Keratinocyte (primary cell): ENCODE measurements at regions not wholly inside any gene's neighbourhood (a gene's known extent, or its start where the extent isn't known, plus 50 kb on each side); places are given as distances from the start of the nearest gene placed in this dataset.
"Not testable (repeated sequence)": the region's sequence is repeated elsewhere in the genome, so short reads cannot be mapped to it uniquely, and the experiment has no call there.

Experiments
- DNase-seq: peaks from one replicate; pipeline ENCODE4 v3.0.0-alpha.2; 2011; ENCODE audit warnings: low read depth, missing footprints, low spot score
- FAIRE-seq: peaks from 2 replicates; lab custom pipeline; 2011; peaks lifted over from hg19 to GRCh38; lab: Jason Lieb, UNC
- H2AFZ ChIP-seq: 2 replicates; pipeline ENCODE4 v1.6.0; 2012; ENCODE audit warnings: low read length, control low read depth, inconsistent platforms; ENCODE audit not compliant: control insufficient read depth
- H3K27ac ChIP-seq: 2 replicates; pipeline ENCODE4 v1.5.1; 2011; ENCODE audit warnings: low read length; ENCODE audit not compliant: control insufficient read depth, insufficient read depth
- H3K27me3 ChIP-seq: 3 replicates; pipeline ENCODE4 v1.6.0; 2011; ENCODE audit warnings: low read length; ENCODE audit not compliant: control insufficient read depth, insufficient read depth; ENCODE audit errors: extremely low read depth
- H3K36me3 ChIP-seq, 2 experiments: 2 replicates in 1 of 2; 3 replicates in 1 of 2; pipeline ENCODE4 v1.5.1; 2011; ENCODE audit warnings: low read length in 2 of 2, mild to moderate bottlenecking in 1 of 2; ENCODE audit not compliant: control insufficient read depth in 2 of 2, insufficient read depth in 2 of 2; ENCODE audit errors: extremely low read depth in 1 of 2
- H3K4me1 ChIP-seq: 3 replicates; pipeline ENCODE4 v1.5.1; 2011; ENCODE audit warnings: low read length; ENCODE audit not compliant: control insufficient read depth, insufficient read depth; ENCODE audit errors: extremely low read depth
- H3K4me2 ChIP-seq: 3 replicates; pipeline ENCODE4 v1.6.0; 2011; ENCODE audit warnings: low read depth, low read length; ENCODE audit not compliant: control insufficient read depth, insufficient read depth; ENCODE audit errors: extremely low read depth
- H3K4me3 ChIP-seq, 3 experiments: fragments of 200-600 bp in 1 of 3; sonication (generic) in 1 of 3; 2 replicates in 2 of 3; 3 replicates in 1 of 3; pipeline ENCODE4 v1.5.1; 2011 to 2016; ENCODE audit warnings: low read length in 3 of 3, mild to moderate bottlenecking in 3 of 3, control low read depth in 2 of 3, inconsistent platforms in 1 of 3, low read depth in 1 of 3, mixed read lengths in 1 of 3, mixed run types in 1 of 3, moderate library complexity in 1 of 3; ENCODE audit not compliant: control insufficient read depth in 2 of 3, insufficient read depth in 2 of 3; ENCODE audit errors: extremely low read depth in 1 of 3
- H3K79me2 ChIP-seq: 2 replicates; pipeline ENCODE4 v1.6.0; 2012; ENCODE audit warnings: low read length; ENCODE audit not compliant: control insufficient read depth, insufficient read depth
- H3K9ac ChIP-seq: 3 replicates; pipeline ENCODE4 v1.6.0; 2011; ENCODE audit warnings: low read length; ENCODE audit not compliant: control insufficient read depth, insufficient read depth; ENCODE audit errors: extremely low read depth
- H3K9me1 ChIP-seq: 3 replicates; pipeline ENCODE4 v1.6.0; 2011; ENCODE audit warnings: low read length; ENCODE audit not compliant: control insufficient read depth, insufficient read depth; ENCODE audit errors: extremely low read depth
- H3K9me3 ChIP-seq: 2 replicates; pipeline ENCODE4 v1.5.1; 2012; ENCODE audit warnings: low read depth, low read length; ENCODE audit not compliant: control insufficient read depth
- H4K20me1 ChIP-seq: 3 replicates; pipeline ENCODE4 v1.6.0; 2011; ENCODE audit warnings: low read length; ENCODE audit not compliant: control insufficient read depth, insufficient read depth; ENCODE audit errors: extremely low read depth
- dilution Hi-C: fragments of 300-500 bp; cut with MboI; formaldehyde crosslinking; loops from one replicate; pipeline ENCODE4 v1.7.0; 2020; ENCODE audit warnings: low sequenced_read_pairs; ENCODE audit not compliant: extremely low pct_ligation_motif_present

- H3K36me3 ChIP-seq, H2AFZ ChIP-seq, H3K9me1 ChIP-seq, H3K9me3 ChIP-seq, H3K4me1 ChIP-seq, H3K79me2 ChIP-seq, H3K27ac ChIP-seq, H3K4me2 ChIP-seq, dilution Hi-C loops, H4K20me1 ChIP-seq, DNase-seq, H3K9ac ChIP-seq, H3K4me3 ChIP-seq, H3K27me3 ChIP-seq: not testable (repeated sequence)
- peak; percentile 85 for FAIRE-seq
Observed at GRCh38 chr2:110317377-110317776, 105.0 kb upstream of the MTLN start.

- H3K9ac ChIP-seq, H3K9me3 ChIP-seq, H3K36me3 ChIP-seq, H4K20me1 ChIP-seq, H2AFZ ChIP-seq, H3K27me3 ChIP-seq, H3K4me2 ChIP-seq, H3K27ac ChIP-seq, H3K79me2 ChIP-seq, H3K9me1 ChIP-seq, H3K4me3 ChIP-seq, H3K4me1 ChIP-seq, dilution Hi-C loops, DNase-seq: not testable (repeated sequence)
- FAIRE-seq: peak; percentile 86
Observed at GRCh38 chr2:110316051-110316865, 103.9 kb upstream of the MTLN start.

- H3K27ac ChIP-seq, dilution Hi-C loops, H3K79me2 ChIP-seq, DNase-seq, H3K9ac ChIP-seq, H3K27me3 ChIP-seq, H2AFZ ChIP-seq, H4K20me1 ChIP-seq, H3K36me3 ChIP-seq, H3K4me2 ChIP-seq, H3K4me3 ChIP-seq, H3K9me1 ChIP-seq, H3K4me1 ChIP-seq, H3K9me3 ChIP-seq: not testable (repeated sequence)
- peak; percentile 39 for FAIRE-seq
Observed at GRCh38 chr2:110315054-110315820, 102.9 kb upstream of the MTLN start.

GRCh38 chr2:110314472-110314871, 102.1 kb upstream of the MTLN start:
- H3K27me3 ChIP-seq, H3K27ac ChIP-seq, FAIRE-seq, H3K4me1 ChIP-seq, H3K9me3 ChIP-seq, H3K4me3 ChIP-seq, H4K20me1 ChIP-seq, H3K9ac ChIP-seq, DNase-seq, H3K9me1 ChIP-seq, H3K36me3 ChIP-seq, H3K79me2 ChIP-seq, H3K4me2 ChIP-seq, H2AFZ ChIP-seq, dilution Hi-C loops: not testable (repeated sequence)

GRCh38 chr2:110313032-110313431, 100.7 kb upstream of the MTLN start:
- H3K27ac ChIP-seq, DNase-seq, H4K20me1 ChIP-seq, H3K9me1 ChIP-seq, H2AFZ ChIP-seq, FAIRE-seq, H3K9ac ChIP-seq, H3K4me2 ChIP-seq, H3K4me1 ChIP-seq, H3K9me3 ChIP-seq, dilution Hi-C loops, H3K79me2 ChIP-seq, H3K27me3 ChIP-seq, H3K36me3 ChIP-seq, H3K4me3 ChIP-seq: not testable (repeated sequence)
